H1 (cell line): ENCODE measurements at regions not wholly inside any gene's neighbourhood (a gene's known extent, or its start where the extent isn't known, plus 50 kb on each side); places are given as distances from the start of the nearest gene placed in this dataset.

Experiments
- BRCA1 ChIP-seq: IDR thresholded peaks from 2 replicates; pipeline ENCODE4 v1.6.1; 2012; ENCODE audit warnings: low read depth, low read length, improper control_type of control experiment
- CBX5 ChIP-seq: fragments of 300-800, 300-1000 bp; sonication (generic); IDR thresholded peaks from 2 replicates; pipeline ENCODE4 v1.7.1; 2016; ENCODE audit warnings: antibody characterized with exemption, low read length, low read depth
- CTCF ChIP-seq, 3 experiments: IDR thresholded peaks; 1 replicate in 2 of 3; 2 replicates in 1 of 3; pipeline versions ENCODE4 v1.5.1 to v1.6.1; 2011; ENCODE audit warnings: low read length in 3 of 3, mild to moderate bottlenecking in 3 of 3, inconsistent platforms in 2 of 3, low read depth in 1 of 3, moderate library complexity in 1 of 3; ENCODE audit not compliant: insufficient read depth in 1 of 3; ENCODE audit errors: control extremely low read depth in 1 of 3
- HDAC2 ChIP-seq, 2 experiments: fragments of 300-600 bp in 1 of 2; sonication (generic) in 1 of 2; IDR thresholded peaks; 2 replicates each; pipeline ENCODE4 v1.6.1; 2011 to 2012; ENCODE audit warnings: low read depth in 2 of 2, low read length in 2 of 2, mild to moderate bottlenecking in 2 of 2, moderate library complexity in 2 of 2, borderline replicate concordance in 1 of 2, inconsistent platforms in 1 of 2
- JUN ChIP-seq: IDR thresholded peaks from 2 replicates; pipeline ENCODE4 v1.6.1; 2011; ENCODE audit warnings: low read depth, mild to moderate bottlenecking, improper control_type of control experiment, low read length
- POLR2A ChIP-seq, 2 experiments: IDR thresholded peaks; 1 replicate in 1 of 2; 2 replicates in 1 of 2; pipeline ENCODE4 v1.6.1; 2011; ENCODE audit warnings: low read depth in 2 of 2, low read length in 2 of 2, mild to moderate bottlenecking in 2 of 2; ENCODE audit errors: control extremely low read depth in 1 of 2
- TF ChIP-seq, protein P1 (sequence below): IDR thresholded peaks from 2 replicates; pipeline ENCODE4 v1.6.1; 2011; ENCODE audit warnings: low read length, improper control_type of control experiment

DNA sequence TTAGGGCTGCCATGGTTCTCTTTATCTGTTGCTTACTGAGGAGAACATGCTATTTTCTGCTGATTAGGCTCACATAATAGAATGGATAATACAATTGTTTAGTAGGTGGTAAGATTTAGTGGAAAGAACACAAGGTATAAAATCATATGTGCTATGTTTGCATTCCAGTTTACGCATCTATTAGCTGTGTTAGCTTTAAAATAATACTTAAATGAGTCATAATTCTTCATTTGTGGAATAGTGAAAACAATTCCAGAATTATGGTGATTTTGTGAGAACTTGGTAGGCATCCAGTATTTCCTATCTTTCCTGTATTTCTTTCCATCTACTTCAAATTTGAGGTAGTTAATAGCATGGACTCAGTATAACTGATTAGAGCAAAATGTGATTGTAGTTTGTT is 1585.5 kb upstream of the LRRTM3 start:
- no peak for TF ChIP-seq CTCF (IDR thresholded peaks at IDR 0.05; ENCODE audit: control extremely low read depth in 1 of 3, insufficient read depth in 1 of 3, low read depth in 1 of 3, low read length in 3 of 3)
- TF ChIP-seq POLR2A (IDR thresholded peaks at IDR 0.05; ENCODE audit: control extremely low read depth in 1 of 2, low read depth in 2 of 2, low read length in 2 of 2), result no peak
- no peak for TF ChIP-seq BRCA1
- no peak for TF ChIP-seq CBX5
- TF ChIP-seq HDAC2 (IDR thresholded peaks at IDR 0.05; ENCODE audit: borderline replicate concordance in 1 of 2, low read depth in 2 of 2, low read length in 2 of 2), result no peak
- no peak for TF ChIP-seq JUN
- TF ChIP-seq, protein P1, sequence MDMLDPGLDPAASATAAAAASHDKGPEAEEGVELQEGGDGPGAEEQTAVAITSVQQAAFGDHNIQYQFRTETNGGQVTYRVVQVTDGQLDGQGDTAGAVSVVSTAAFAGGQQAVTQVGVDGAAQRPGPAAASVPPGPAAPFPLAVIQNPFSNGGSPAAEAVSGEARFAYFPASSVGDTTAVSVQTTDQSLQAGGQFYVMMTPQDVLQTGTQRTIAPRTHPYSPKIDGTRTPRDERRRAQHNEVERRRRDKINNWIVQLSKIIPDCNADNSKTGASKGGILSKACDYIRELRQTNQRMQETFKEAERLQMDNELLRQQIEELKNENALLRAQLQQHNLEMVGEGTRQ, result no peak
